ENCODE measurements at regions not wholly inside any gene's neighbourhood (a gene's known extent, or its start where the extent isn't known, plus 50 kb on each side); places are given as distances from the start of the nearest gene placed in this dataset.

DNA sequence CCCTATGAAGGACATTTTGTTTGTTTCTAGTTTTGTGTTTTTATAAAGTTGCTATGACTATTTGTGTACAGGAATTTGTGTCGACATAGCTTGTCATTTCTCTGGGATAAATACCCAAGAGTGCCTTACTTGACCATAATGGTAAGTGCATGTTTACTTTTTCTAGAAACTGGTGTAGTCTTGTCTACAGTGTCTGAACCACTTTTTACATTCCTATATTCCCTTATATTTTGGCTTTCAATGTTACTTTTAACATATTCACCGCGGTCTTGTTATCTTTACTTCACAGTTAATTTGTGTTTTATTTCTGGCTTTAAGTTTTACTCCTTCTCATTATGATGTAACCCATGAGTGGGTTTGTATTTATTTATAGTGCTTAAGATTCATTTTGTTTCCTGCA is 444.4 kb upstream of the RGS17 start:
- TF ChIP-seq, protein P1, sequence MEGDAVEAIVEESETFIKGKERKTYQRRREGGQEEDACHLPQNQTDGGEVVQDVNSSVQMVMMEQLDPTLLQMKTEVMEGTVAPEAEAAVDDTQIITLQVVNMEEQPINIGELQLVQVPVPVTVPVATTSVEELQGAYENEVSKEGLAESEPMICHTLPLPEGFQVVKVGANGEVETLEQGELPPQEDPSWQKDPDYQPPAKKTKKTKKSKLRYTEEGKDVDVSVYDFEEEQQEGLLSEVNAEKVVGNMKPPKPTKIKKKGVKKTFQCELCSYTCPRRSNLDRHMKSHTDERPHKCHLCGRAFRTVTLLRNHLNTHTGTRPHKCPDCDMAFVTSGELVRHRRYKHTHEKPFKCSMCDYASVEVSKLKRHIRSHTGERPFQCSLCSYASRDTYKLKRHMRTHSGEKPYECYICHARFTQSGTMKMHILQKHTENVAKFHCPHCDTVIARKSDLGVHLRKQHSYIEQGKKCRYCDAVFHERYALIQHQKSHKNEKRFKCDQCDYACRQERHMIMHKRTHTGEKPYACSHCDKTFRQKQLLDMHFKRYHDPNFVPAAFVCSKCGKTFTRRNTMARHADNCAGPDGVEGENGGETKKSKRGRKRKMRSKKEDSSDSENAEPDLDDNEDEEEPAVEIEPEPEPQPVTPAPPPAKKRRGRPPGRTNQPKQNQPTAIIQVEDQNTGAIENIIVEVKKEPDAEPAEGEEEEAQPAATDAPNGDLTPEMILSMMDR (IDR thresholded peaks at IDR 0.05): no peak
- TF ChIP-seq POLR2AphosphoS5 (IDR thresholded peaks at IDR 0.05) (no peak), POLR2A (IDR thresholded peaks at IDR 0.05) (no peak)

Data from breast epithelium (tissue), 3 donors.